VCaP (cell line): ENCODE measurements at regions not wholly inside any gene's neighbourhood (a gene's known extent, or its start where the extent isn't known, plus 50 kb on each side); places are given as distances from the start of the nearest gene placed in this dataset.
"Not testable (repeated sequence)": the region's sequence is repeated elsewhere in the genome, so short reads cannot be mapped to it uniquely, and the experiment has no call there.

Experiments used
- H3K27ac ChIP-seq: fragments of 450-650 bp; 2 replicates; pipeline ENCODE4 v1.5.1; 2017
- TF ChIP-seq, protein P1 (sequence below): fragments of 450-650 bp; conservative IDR thresholded peaks from 2 replicates; pipeline ENCODE4 v1.5.1; 2017; ENCODE audit warnings: mild to moderate bottlenecking, moderate library complexity

DNA sequence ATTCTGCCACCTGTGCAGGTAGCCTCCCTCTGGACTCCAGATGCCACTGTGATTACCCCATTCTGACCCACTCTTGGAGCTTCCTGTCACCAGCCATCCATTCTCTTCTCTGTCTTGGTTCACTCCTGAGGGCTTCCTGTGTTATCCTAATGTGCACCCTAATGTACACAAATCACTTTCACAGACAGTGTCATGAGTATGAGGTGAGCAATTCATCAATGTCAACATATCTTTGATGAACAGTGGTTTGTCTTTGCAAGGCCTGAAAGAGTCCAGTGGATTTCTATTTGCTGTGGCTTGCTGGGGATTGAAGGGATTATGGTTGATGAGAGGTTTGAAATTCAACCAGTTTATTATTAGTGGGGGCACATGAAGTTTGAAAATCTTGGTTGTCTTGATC lies 63.8 kb upstream of the EEF1E1 start:
- TF ChIP-seq, protein P1, sequence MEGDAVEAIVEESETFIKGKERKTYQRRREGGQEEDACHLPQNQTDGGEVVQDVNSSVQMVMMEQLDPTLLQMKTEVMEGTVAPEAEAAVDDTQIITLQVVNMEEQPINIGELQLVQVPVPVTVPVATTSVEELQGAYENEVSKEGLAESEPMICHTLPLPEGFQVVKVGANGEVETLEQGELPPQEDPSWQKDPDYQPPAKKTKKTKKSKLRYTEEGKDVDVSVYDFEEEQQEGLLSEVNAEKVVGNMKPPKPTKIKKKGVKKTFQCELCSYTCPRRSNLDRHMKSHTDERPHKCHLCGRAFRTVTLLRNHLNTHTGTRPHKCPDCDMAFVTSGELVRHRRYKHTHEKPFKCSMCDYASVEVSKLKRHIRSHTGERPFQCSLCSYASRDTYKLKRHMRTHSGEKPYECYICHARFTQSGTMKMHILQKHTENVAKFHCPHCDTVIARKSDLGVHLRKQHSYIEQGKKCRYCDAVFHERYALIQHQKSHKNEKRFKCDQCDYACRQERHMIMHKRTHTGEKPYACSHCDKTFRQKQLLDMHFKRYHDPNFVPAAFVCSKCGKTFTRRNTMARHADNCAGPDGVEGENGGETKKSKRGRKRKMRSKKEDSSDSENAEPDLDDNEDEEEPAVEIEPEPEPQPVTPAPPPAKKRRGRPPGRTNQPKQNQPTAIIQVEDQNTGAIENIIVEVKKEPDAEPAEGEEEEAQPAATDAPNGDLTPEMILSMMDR, result no peak
- no peak overlapping the region for H3K27ac ChIP-seq

DNA sequence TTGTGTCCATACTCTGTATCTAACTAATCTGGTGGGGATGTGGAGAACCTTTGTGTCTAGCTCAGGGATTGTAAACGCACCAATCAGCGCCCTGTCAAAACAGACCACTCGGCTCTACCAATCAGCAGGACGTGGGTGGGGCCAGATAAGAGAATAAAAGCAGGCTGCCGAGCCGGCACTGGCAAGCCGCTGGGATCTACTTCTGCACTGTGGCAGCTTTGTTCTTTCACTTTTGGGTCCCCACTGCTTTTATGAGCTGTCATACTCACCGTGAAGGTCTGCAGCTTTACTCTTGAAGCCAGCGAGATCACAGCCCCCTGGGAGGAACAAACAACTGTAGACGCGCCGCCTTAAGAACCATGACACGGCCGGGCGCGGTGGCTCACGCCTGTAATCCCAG lies 62.7 kb upstream of the EEF1E1 start:
- H3K27ac ChIP-seq, result not testable (repeated sequence)

DNA sequence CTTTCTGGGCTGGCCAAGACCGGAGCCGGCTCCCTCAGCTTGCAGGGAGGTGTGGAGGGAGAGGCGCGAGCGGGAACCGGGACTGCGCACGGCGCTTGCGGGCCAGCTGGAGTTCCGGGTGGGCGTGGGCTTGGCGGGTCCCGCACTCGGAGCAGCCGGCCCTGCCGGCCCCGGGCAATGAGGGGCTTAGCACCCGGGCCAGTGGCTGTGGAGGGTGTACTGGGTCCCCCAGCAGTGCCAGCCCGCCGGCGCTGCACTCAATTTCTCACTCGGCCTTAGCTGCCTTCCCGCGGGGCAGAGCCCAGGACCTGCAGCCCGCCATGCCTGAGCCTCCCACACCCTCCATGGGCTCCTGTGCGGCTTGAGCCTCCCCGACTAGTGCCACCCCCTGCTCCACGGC lies 61.9 kb upstream of the EEF1E1 start:
- not testable (repeated sequence) for H3K27ac ChIP-seq

DNA sequence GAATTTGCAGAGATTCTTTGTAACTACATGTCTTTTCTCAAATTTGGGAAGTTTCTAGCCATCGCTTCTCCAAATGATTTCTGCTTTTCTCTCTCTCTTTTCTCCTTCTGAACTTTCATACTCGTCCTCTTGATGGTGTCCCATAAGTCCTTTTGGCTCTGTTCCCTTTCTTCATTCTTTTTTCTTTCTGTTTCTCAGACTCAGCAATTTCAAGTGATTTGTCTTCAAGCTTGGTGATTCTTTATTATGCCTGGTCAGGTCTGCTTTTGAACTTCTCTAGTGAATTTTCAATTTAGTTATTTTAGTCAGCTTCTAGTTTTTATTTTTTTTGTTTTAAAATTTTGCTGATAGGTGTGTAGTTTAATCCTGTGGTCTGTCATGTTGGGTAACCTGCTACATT lies 57.6 kb upstream of the EEF1E1 start:
- no peak overlapping the region for H3K27ac ChIP-seq
- TF ChIP-seq, protein P1, result no peak

DNA sequence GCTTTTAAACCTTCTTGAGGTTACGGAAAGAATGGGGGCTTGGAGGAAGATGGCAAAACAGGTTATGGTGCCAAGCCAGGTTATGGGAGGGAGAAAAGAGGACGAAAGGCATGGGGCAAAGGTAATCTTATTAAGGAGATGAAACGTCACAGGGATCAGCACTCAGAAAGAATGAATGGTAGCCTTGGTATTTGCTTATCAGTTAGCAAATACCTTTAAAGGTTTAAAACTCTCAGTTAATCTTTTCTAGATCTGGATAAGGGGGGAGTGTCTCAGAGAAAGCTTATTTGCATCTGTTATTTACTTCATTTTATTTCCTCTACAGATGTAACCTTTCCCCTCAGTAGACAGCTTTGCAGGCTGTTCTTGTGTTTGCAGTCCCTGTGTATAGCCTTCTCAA lies 55.5 kb upstream of the EEF1E1 start:
- TF ChIP-seq, protein P1, result no peak
- H3K27ac ChIP-seq, result no peak overlapping the region

DNA sequence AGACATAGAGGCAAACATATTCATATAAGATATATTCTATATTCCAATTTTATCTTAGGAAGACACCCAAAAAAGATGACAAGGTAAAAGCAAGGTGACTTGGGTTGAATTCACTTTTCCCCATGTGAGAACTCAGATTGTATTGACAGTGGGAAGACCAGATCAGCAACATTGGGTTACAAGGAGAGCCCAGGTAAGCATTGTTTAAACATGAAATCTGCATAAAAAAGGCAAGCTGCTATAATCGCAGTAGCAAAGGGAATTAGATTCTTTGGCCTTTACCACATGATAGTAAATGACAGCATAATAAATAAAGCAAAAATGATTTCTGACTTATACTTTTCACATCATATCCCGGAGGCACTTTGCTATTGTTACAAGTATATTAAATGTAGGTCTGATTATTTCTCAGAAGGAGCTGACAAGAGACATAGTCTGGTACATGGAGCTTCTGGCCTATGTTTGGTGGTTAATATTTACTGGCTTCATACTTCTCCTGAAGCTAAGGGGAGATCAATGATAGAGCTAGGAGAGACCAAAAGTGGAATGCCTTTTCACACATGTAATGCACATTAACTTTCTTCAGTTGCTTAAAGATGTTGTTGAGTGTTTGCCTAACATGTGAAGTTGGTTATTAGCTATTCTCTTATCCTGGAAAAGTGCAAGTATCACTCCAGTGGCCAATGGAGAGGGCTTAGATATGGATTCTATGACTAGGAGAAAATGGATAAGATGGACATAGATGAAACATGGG lies 53.1 kb upstream of the EEF1E1 start:
- TF ChIP-seq, protein P1, result no peak
- no peak overlapping the region for H3K27ac ChIP-seq
